ENCODE measurements at regions not wholly inside any gene's neighbourhood (a gene's known extent, or its start where the extent isn't known, plus 50 kb on each side); places are given as distances from the start of the nearest gene placed in this dataset.

GRCh38 chr5:143472576-143472975, 69.1 kb upstream of the NR3C1 start:
- no peaks in the 10 kb centered on the region for H3K27me3 ChIP-seq
- no peak overlapping the region for H3K27ac ChIP-seq
- TF ChIP-seq EP300 (IDR thresholded peaks at IDR 0.05) = no peak
- no peak for TF ChIP-seq POLR2AphosphoS5 (IDR thresholded peaks at IDR 0.05)
- no peak for TF ChIP-seq CTCF (IDR thresholded peaks at IDR 0.05)
- TF ChIP-seq POLR2A (IDR thresholded peaks at IDR 0.05) = no peak
- WGBS, 5 donors = 80 to 92% (median 91%) methylated on average over 1 of the region's 1 CpG
- no peak overlapping the region for H3K4me3 ChIP-seq
- H3K4me1 ChIP-seq = no peaks in the 10 kb centered on the region
- H3K9me3 ChIP-seq = no peaks in the 10 kb centered on the region
- intact Hi-C loops (cut with DNase I; ENCODE audit: low total_unique reads) = no loop called here
- H3K36me3 ChIP-seq = no peaks in the 10 kb centered on the region
- no peak for DNase-seq

GRCh38 chr5:143471666-143472464, 68.4 kb upstream of the NR3C1 start:
- H3K9me3 ChIP-seq = no peaks in the 10 kb centered on the region
- intact Hi-C loops (cut with DNase I; ENCODE audit: low total_unique reads) = no loop called here
- H3K4me3 ChIP-seq = no peak overlapping the region
- WGBS, 5 donors = 70 to 93% (median 89%) methylated on average over 7 of the region's 7 CpGs
- no peak overlapping the region for H3K27ac ChIP-seq
- H3K27me3 ChIP-seq = no peaks in the 10 kb centered on the region
- no peak for DNase-seq
- no peaks in the 10 kb centered on the region for H3K4me1 ChIP-seq
- H3K36me3 ChIP-seq = no peaks in the 10 kb centered on the region
- no peak for TF ChIP-seq POLR2AphosphoS5 (IDR thresholded peaks at IDR 0.05)
- no peak for TF ChIP-seq POLR2A (IDR thresholded peaks at IDR 0.05)
- TF ChIP-seq CTCF (IDR thresholded peaks at IDR 0.05) = no peak
- no peak for TF ChIP-seq EP300 (IDR thresholded peaks at IDR 0.05)

- TF ChIP-seq CTCF (IDR thresholded peaks at IDR 0.05) (no peak), POLR2A (IDR thresholded peaks at IDR 0.05) (no peak), EP300 (IDR thresholded peaks at IDR 0.05) (no peak), POLR2AphosphoS5 (IDR thresholded peaks at IDR 0.05) (no peak)
- Histone ChIP-seq H3K9me3 (no peaks in the 10 kb centered on the region), H3K27me3 (no peaks in the 10 kb centered on the region), H3K27ac (no peak overlapping the region), H3K4me3 (no peak overlapping the region), H3K4me1 (no peaks in the 10 kb centered on the region), H3K36me3 (no peaks in the 10 kb centered on the region)
- intact Hi-C loops (cut with DNase I; ENCODE audit: low total_unique reads) = no loop called here
- 86 to 96% (median 95%) methylated on average over 1 of the region's 1 CpG for WGBS, 5 donors
- DNase-seq = no peak
Measured at GRCh38 chr5:143471041-143471509, 67.6 kb upstream of the NR3C1 start.

GRCh38 chr5:143470120-143470519, 66.6 kb upstream of the NR3C1 start:
- Histone ChIP-seq H3K27ac (no peak overlapping the region), H3K36me3 (no peaks in the 10 kb centered on the region), H3K4me3 (no peak overlapping the region), H3K9me3 (no peaks in the 10 kb centered on the region), H3K4me1 (no peaks in the 10 kb centered on the region), H3K27me3 (no peaks in the 10 kb centered on the region)
- intact Hi-C loops (cut with DNase I; ENCODE audit: low total_unique reads) = no loop called here
- WGBS, 5 donors = 55 to 96% (median 77%) methylated on average over 1 of the region's 1 CpG
- TF ChIP-seq POLR2AphosphoS5 (IDR thresholded peaks at IDR 0.05) (no peak), EP300 (IDR thresholded peaks at IDR 0.05) (no peak), POLR2A (IDR thresholded peaks at IDR 0.05) (no peak)
- DNase-seq = no peak

GRCh38 chr5:143469125-143469524, 65.6 kb upstream of the NR3C1 start:
- TF ChIP-seq CTCF (IDR thresholded peaks at IDR 0.05) = no peak
- no peak for TF ChIP-seq EP300 (IDR thresholded peaks at IDR 0.05)
- no peak for TF ChIP-seq POLR2A (IDR thresholded peaks at IDR 0.05)
- TF ChIP-seq POLR2AphosphoS5 (IDR thresholded peaks at IDR 0.05) = no peak
- Histone ChIP-seq H3K9me3 (peaks cover 0 to 5% (median 0%) of the 10 kb centered on the region in 4 donors), H3K27me3 (no peaks in the 10 kb centered on the region), H3K27ac (no peak overlapping the region), H3K36me3 (no peaks in the 10 kb centered on the region), H3K4me3 (no peak overlapping the region), H3K4me1 (no peaks in the 10 kb centered on the region)
- no peak for DNase-seq
- intact Hi-C loops (cut with DNase I; ENCODE audit: low total_unique reads) = no loop called here
- WGBS, 5 donors = 98 to 100% (median 99%) methylated on average over 2 of the region's 2 CpGs
